MCF 10A (cell line): ENCODE measurements at regions not wholly inside any gene's neighbourhood (a gene's known extent, or its start where the extent isn't known, plus 50 kb on each side); places are given as distances from the start of the nearest gene placed in this dataset.

Experiments used
- BruUV-seq: library from RNA; stranded (reverse); fragments of 400-500 nt; replicated peaks from 2 replicates; lab custom pipeline; 2021; lab: Mats Ljungman, UMichigan
- CTCF ChIA-PET: fragments of 300-600 bp; sonication (Branson Sonifier 250); formaldehyde crosslinking; extraction: SDS; loops from one replicate; lab custom pipeline; 2021; ENCODE audit warnings: antibody characterized with exemption, inconsistent platforms; lab: Yijun Ruan, JAX
- POLR2A ChIA-PET: fragments of 300-600, 350-650 bp; sonication (Branson Sonifier 250); formaldehyde crosslinking; extraction: SDS; loops from one replicate; lab custom pipeline; 2020; ENCODE audit warnings: antibody characterized with exemption, inconsistent platforms; lab: Yijun Ruan, JAX
- DNase-seq: peaks from one replicate; pipeline ENCODE4 v3.0.0-alpha.2; 2018; ENCODE audit not compliant: unreplicated experiment
- H3K27ac Mint-ChIP-seq: one replicate; pipeline ENCODE4 v1.8.0; 2022; ENCODE audit warnings: mild to moderate bottlenecking, low read depth, mixed read lengths; ENCODE audit not compliant: unreplicated experiment
- H3K27me3 Mint-ChIP-seq: one replicate; pipeline ENCODE4 v1.8.0; 2022; ENCODE audit warnings: mixed read lengths; ENCODE audit not compliant: insufficient read depth, unreplicated experiment
- H3K36me3 Mint-ChIP-seq: one replicate; pipeline ENCODE4 v1.8.0; 2022; ENCODE audit warnings: mild to moderate bottlenecking, moderate library complexity, mixed read lengths; ENCODE audit not compliant: insufficient read depth, unreplicated experiment
- H3K4me1 Mint-ChIP-seq: one replicate; pipeline ENCODE4 v1.8.0; 2022; ENCODE audit warnings: mixed read lengths; ENCODE audit not compliant: insufficient read depth, unreplicated experiment
- H3K4me3 Mint-ChIP-seq: one replicate; pipeline ENCODE4 v1.8.0; 2022; ENCODE audit warnings: mild to moderate bottlenecking, moderate library complexity, mixed read lengths; ENCODE audit not compliant: unreplicated experiment
- H3K9me3 Mint-ChIP-seq: one replicate; pipeline ENCODE4 v1.8.0; 2022; ENCODE audit warnings: mixed read lengths; ENCODE audit not compliant: unreplicated experiment
- CTCF ChIP-seq: fragments of 200-600 bp; IDR thresholded peaks from one replicate; pipeline ENCODE4 v1.8.0; 2022; ENCODE audit warnings: antibody characterized with exemption, mild to moderate bottlenecking; ENCODE audit not compliant: unreplicated experiment
- intact Hi-C: fragments of 100-400 bp; cut with micrococcal nuclease; formaldehyde crosslinking; loops from 2 replicates; pipeline ENCODE4 v1.14.1; 2022

GRCh38 chr14:26217778-26218177 is 380.1 kb downstream of the NOVA1 start:
- Mint-ChIP-seq H3K27ac (no peak overlapping the region), H3K27me3 (peaks cover 46% of the 10 kb centered on the region), H3K9me3 (peaks cover 31% of the 10 kb centered on the region), H3K4me1 (no peaks in the 10 kb centered on the region), H3K36me3 (no peaks in the 10 kb centered on the region), H3K4me3 (no peak overlapping the region)
- CTCF ChIA-PET: interaction anchor here (0.7 kb wide), 2 partner anchors 18 to 1790 kb away, joined by 3 to 6 read pairs; no protein-coding TSS in a partner anchor
- BruUV-seq: no TSS peak
- DNase-seq: no peak
- POLR2A ChIA-PET: no interaction called here
- no peak for TF ChIP-seq CTCF
- intact Hi-C loops: no loop called here

- no peaks in the 10 kb centered on the region for H3K4me1 Mint-ChIP-seq
- peaks cover 49% of the 10 kb centered on the region for H3K27me3 Mint-ChIP-seq
- no TSS peak for BruUV-seq
These were observed 381.0 kb downstream of the NOVA1 start for GRCh38 chr14:26216786-26217185.

GRCh38 chr14:26213846-26214575 is 383.8 kb downstream of the NOVA1 start:
- H3K4me3 Mint-ChIP-seq: no peak overlapping the region
- H3K9me3 Mint-ChIP-seq: peaks cover 19% of the 10 kb centered on the region
- H3K27me3 Mint-ChIP-seq: peaks cover 40% of the 10 kb centered on the region
- intact Hi-C loops: no loop called here
- BruUV-seq: no TSS peak
- ChIA-PET POLR2A (no interaction called here), CTCF (interaction anchor here (0.6 kb wide), 1 partner anchor 1159 kb away, joined by 4 read pairs; no protein-coding TSS in a partner anchor)
- TF ChIP-seq CTCF: no peak
- H3K4me1 Mint-ChIP-seq: no peaks in the 10 kb centered on the region
- no peaks in the 10 kb centered on the region for H3K36me3 Mint-ChIP-seq
- DNase-seq: no peak
- H3K27ac Mint-ChIP-seq: no peak overlapping the region

More at GRCh38 chr14:26216786-26217185, 381.0 kb downstream of the NOVA1 start:
- no peak for DNase-seq
- H3K4me3 Mint-ChIP-seq: no peak overlapping the region
- H3K27ac Mint-ChIP-seq: no peak overlapping the region
- ChIA-PET CTCF (no interaction called here), POLR2A (no interaction called here)
- no peak for TF ChIP-seq CTCF
- intact Hi-C loops: no loop called here
- H3K9me3 Mint-ChIP-seq: peaks cover 31% of the 10 kb centered on the region
- H3K36me3 Mint-ChIP-seq: no peaks in the 10 kb centered on the region

- DNase-seq: no peak
- CTCF ChIA-PET: interaction anchor here (0.6 kb wide), 1 partner anchor 775 kb away, joined by 3 read pairs; no protein-coding TSS in a partner anchor
- POLR2A ChIA-PET: no interaction called here
These were observed 388.1 kb downstream of the NOVA1 start for GRCh38 chr14:26209699-26210098.

More at GRCh38 chr14:26209699-26210098, 388.1 kb downstream of the NOVA1 start:
- no TSS peak for BruUV-seq
- Mint-ChIP-seq H3K36me3 (no peaks in the 10 kb centered on the region), H3K9me3 (peaks cover 13% of the 10 kb centered on the region), H3K4me1 (no peaks in the 10 kb centered on the region), H3K4me3 (no peak overlapping the region), H3K27ac (no peak overlapping the region), H3K27me3 (peaks cover 52% of the 10 kb centered on the region)
- intact Hi-C loops: no loop called here
- TF ChIP-seq CTCF: no peak
